ENCODE measurements at regions not wholly inside any gene's neighbourhood (a gene's known extent, or its start where the extent isn't known, plus 50 kb on each side); places are given as distances from the start of the nearest gene placed in this dataset.
A peak's percentile ranks its signal among the peaks of the same experiment; 100 is the strongest.
"Not testable (repeated sequence)": the region's sequence is repeated elsewhere in the genome, so short reads cannot be mapped to it uniquely, and the experiment has no call there.

- no peak for TF ChIP-seq CTCF (conservative IDR thresholded peaks at IDR 0.05; ENCODE audit: low read depth, low read length)
- H3K4me3 ChIP-seq (ENCODE audit: low read length), result no peak overlapping the region
- no peak for DNase-seq (ENCODE audit: low read depth)
These were observed 125.7 kb upstream of the MTPN start for GRCh38 chr7:136102881-136103280.

GRCh38 chr7:136092714-136093113 lies 115.6 kb upstream of the MTPN start:
- H3K4me3 ChIP-seq (ENCODE audit: low read length); DNase-seq (ENCODE audit: low read depth): not testable (repeated sequence)

GRCh38 chr7:136087881-136088280 lies 110.7 kb upstream of the MTPN start:
- no peak for DNase-seq (ENCODE audit: low read depth)
- peak overlapping the region; percentile 54 for H3K4me3 ChIP-seq (ENCODE audit: low read length)
- TF ChIP-seq CTCF (conservative IDR thresholded peaks at IDR 0.05; ENCODE audit: low read depth, low read length), result no peak

GRCh38 chr7:136086712-136087111 lies 109.6 kb upstream of the MTPN start:
- peak; percentile 99 for DNase-seq (ENCODE audit: low read depth)
- no peak for TF ChIP-seq CTCF (conservative IDR thresholded peaks at IDR 0.05; ENCODE audit: low read depth, low read length)
- peak overlapping the region; percentile 54 for H3K4me3 ChIP-seq (ENCODE audit: low read length)

GRCh38 chr7:136079934-136080333 lies 102.8 kb upstream of the MTPN start:
- no peak for TF ChIP-seq CTCF (conservative IDR thresholded peaks at IDR 0.05; ENCODE audit: low read depth, low read length)
- DNase-seq (ENCODE audit: low read depth), result no peak
- H3K4me3 ChIP-seq (ENCODE audit: low read length), result no peak overlapping the region

GRCh38 chr7:136079478-136079892 lies 102.3 kb upstream of the MTPN start:
- H3K4me3 ChIP-seq (ENCODE audit: low read length), result no peak overlapping the region
- DNase-seq (ENCODE audit: low read depth), result no peak
- no peak for TF ChIP-seq CTCF (conservative IDR thresholded peaks at IDR 0.05; ENCODE audit: low read depth, low read length)

- H3K4me3 ChIP-seq (ENCODE audit: low read length), result no peak overlapping the region
- no peak for TF ChIP-seq CTCF (conservative IDR thresholded peaks at IDR 0.05; ENCODE audit: low read depth, low read length)
- no peak for DNase-seq (ENCODE audit: low read depth)
These were observed 101.9 kb upstream of the MTPN start for GRCh38 chr7:136079066-136079465.

GRCh38 chr7:136078630-136079029 lies 101.5 kb upstream of the MTPN start:
- TF ChIP-seq CTCF (conservative IDR thresholded peaks at IDR 0.05; ENCODE audit: low read depth, low read length), result no peak
- H3K4me3 ChIP-seq (ENCODE audit: low read length), result no peak overlapping the region
- DNase-seq (ENCODE audit: low read depth), result no peak
